Activated T-helper 2 cell treated with anti-CD3 and anti-CD28 coated beads, Interferon-gamma antibody, Interleukin-2, Interleukin-4, amounts not matched to agents 10 μg/mL and 5 μg/mL and 100 μg/mL, durations not matched to agents 14 hours and 24 hours and 36 hours (primary cell): ENCODE measurements at regions not wholly inside any gene's neighbourhood (a gene's known extent, or its start where the extent isn't known, plus 50 kb on each side); places are given as distances from the start of the nearest gene placed in this dataset.
A peak's percentile ranks its signal among the peaks of the same experiment; 100 is the strongest.
"Not testable (repeated sequence)": the region's sequence is repeated elsewhere in the genome, so short reads cannot be mapped to it uniquely, and the experiment has no call there.

Experiments used
- DNase-seq: peaks from one replicate; pipeline ENCODE4 v3.0.0; 2021; ENCODE audit warnings: low spot score
- H3K27ac Mint-ChIP-seq: one replicate; pipeline ENCODE4 v1.8.0; 2021; ENCODE audit warnings: mixed read lengths
- H3K27me3 Mint-ChIP-seq: one replicate; pipeline ENCODE4 v1.8.0; 2021; ENCODE audit warnings: low read depth, mixed read lengths
- H3K36me3 Mint-ChIP-seq: one replicate; pipeline ENCODE4 v1.8.0; 2021; ENCODE audit warnings: low read depth, mixed read lengths
- H3K4me1 Mint-ChIP-seq: one replicate; pipeline ENCODE4 v1.8.0; 2021; ENCODE audit warnings: low read depth, mixed read lengths
- H3K4me3 Mint-ChIP-seq: one replicate; pipeline ENCODE4 v1.8.0; 2021; ENCODE audit warnings: low read depth, mild to moderate bottlenecking, moderate library complexity, mixed read lengths
- H3K9me3 Mint-ChIP-seq: one replicate; pipeline ENCODE4 v1.8.0; 2021; ENCODE audit warnings: mixed read lengths
- intact Hi-C: fragments of 100-400 bp; cut with micrococcal nuclease; formaldehyde crosslinking; loops from one replicate; pipeline ENCODE4 v1.15.1; 2023

GRCh38 chr20:25932170-25932569 lies 235.5 kb upstream of the ZNF337 start:
- H3K4me3 Mint-ChIP-seq, H3K27me3 Mint-ChIP-seq, H3K4me1 Mint-ChIP-seq, DNase-seq, H3K36me3 Mint-ChIP-seq, intact Hi-C loops, H3K9me3 Mint-ChIP-seq, H3K27ac Mint-ChIP-seq: not testable (repeated sequence)

GRCh38 chr20:25902321-25902720 lies 205.7 kb upstream of the ZNF337 start:
- H3K4me1 Mint-ChIP-seq, H3K36me3 Mint-ChIP-seq, H3K9me3 Mint-ChIP-seq, H3K4me3 Mint-ChIP-seq, DNase-seq, intact Hi-C loops, H3K27me3 Mint-ChIP-seq, H3K27ac Mint-ChIP-seq: not testable (repeated sequence)

DNA sequence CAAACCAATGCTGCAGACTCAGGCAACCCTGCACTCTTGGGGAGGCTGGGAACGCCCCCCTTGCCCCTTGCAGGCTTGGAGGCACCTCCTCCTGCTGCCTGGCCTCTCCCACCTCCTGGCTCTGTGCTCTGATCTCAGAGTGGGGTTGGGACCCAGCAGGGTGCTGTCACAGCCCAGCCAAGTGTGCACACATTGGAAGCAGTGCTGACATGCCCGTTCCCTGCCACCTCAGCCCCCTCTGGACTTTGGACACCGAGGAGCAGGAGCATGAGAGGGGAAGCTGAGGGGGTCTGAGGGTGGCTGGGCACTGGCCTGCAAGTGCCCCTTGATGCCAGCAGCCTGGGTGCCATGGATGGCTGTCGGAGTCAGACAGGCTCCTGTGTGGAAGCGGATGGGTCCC lies 202.0 kb upstream of the ZNF337 start:
- H3K27me3 Mint-ChIP-seq, DNase-seq, intact Hi-C loops, H3K9me3 Mint-ChIP-seq, H3K4me1 Mint-ChIP-seq, H3K36me3 Mint-ChIP-seq, H3K4me3 Mint-ChIP-seq, H3K27ac Mint-ChIP-seq: not testable (repeated sequence)

GRCh38 chr20:25879096-25879495 lies 182.4 kb upstream of the ZNF337 start:
- not testable (repeated sequence) for H3K9me3 Mint-ChIP-seq

DNA sequence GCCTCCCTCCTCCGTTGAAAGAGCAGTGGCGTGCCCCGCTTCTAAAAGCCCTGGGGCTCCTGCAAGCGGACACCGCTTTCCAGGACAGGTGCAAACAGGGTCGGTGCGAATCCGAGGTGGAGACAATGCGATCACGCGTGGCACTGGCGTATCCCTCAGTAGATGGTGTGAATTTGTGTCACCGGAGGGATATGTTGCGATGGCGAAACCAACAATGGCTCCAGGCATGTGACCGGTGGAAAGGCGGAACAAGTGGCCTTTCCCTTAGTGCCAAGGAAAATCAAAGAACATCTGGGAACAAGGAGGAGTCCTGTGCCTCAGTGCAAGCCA lies 172.0 kb upstream of the ZNF337 start:
- peaks cover 16% of the 10 kb centered on the region for H3K4me1 Mint-ChIP-seq
- DNase-seq, H3K27ac Mint-ChIP-seq, H3K9me3 Mint-ChIP-seq, H3K36me3 Mint-ChIP-seq, intact Hi-C loops: not testable (repeated sequence)
- peak overlapping the region; percentile 42 for H3K4me3 Mint-ChIP-seq
- peaks cover 50% of the 10 kb centered on the region for H3K27me3 Mint-ChIP-seq

More at GRCh38 chr20:25879096-25879495, 182.4 kb upstream of the ZNF337 start:
- H3K27me3 Mint-ChIP-seq, intact Hi-C loops, H3K4me1 Mint-ChIP-seq, H3K4me3 Mint-ChIP-seq, DNase-seq, H3K27ac Mint-ChIP-seq, H3K36me3 Mint-ChIP-seq: not testable (repeated sequence)

DNA sequence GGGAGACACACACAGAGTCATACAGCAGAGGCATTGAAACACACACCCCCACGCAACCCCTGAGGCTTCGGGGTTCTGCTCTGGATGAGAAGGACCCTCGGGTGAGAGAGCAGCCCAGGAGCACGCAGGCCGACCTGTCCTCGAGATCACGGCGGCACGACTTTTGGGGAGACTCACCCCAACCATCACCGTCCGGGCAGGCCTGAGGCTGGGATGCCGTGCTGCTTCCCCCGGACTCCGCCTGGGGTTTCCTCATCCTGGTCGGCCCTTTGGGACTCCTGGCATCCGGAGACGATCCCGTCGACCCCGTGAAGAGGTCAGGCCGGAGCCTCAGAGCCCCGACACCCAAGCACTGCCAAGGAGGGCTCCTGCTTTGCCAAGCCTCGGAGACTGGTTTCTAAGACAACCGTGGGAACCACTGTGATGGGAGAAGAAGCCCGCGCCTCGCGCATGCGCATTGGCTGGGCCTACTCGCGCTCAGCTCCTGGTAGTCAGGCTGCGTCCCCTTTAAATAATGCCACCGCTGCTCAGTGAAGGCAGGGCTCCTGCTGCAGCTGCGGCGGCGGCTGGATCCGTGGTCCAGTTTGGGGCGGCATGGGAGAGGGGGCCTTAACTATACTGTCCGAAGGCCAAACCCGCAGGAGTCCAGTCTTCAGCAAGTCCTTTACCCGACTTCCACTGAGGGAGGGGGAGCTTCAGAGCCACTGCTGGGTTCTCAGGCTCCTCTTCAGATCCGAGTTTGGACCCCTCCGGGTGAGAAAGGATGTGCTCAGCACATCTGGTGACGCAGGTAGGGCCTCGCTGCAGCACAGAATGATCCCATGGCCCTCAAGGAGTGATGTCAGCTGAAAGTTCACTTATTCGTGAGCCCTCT lies 171.4 kb upstream of the ZNF337 start:
- intact Hi-C loops = no loop called here
- no peaks in the 10 kb centered on the region for H3K9me3 Mint-ChIP-seq
- no peak overlapping the region for H3K27ac Mint-ChIP-seq
- H3K36me3 Mint-ChIP-seq = no peaks in the 10 kb centered on the region
- H3K27me3 Mint-ChIP-seq = peaks cover 54% of the 10 kb centered on the region
- H3K4me1 Mint-ChIP-seq = peaks cover 19% of the 10 kb centered on the region
- H3K4me3 Mint-ChIP-seq = peak overlapping the region; percentile 55
- DNase-seq = peak; percentile 66

DNA sequence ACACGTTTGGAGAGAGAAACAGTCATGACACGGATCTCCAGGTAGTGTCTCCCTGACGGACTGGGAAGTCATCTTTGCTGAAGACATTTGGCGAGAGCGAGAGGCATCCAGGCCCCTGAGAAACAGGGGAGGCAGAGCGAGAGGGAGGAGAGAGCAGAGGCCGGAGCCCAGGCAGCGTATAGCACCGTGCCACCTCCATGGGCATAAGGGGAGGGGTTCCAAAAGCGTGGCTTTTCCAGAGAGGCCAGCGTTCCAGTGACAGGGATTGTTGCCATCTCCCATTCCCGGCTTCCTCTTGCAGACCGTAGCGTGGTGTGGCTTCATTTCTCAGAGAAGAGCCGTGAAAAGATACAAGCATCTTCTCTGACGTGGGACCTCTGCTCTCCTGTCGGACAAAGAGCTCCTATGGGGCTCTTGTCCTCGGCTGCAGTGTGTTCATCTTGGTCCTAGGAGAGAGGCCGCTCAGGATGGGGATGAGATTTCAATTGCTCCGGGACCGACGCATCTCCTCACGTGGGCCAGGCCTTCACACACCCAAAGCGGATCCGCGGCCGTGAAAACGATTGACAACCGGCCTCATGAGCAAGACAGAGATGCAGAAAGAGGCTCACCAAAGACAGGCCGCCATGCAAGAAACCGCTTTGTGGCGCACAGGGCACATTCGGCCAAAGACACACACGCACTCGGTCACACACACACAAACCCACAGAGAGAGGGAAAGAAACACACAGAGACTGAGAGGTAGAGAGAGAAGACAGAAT lies 170.5 kb upstream of the ZNF337 start:
- DNase-seq, intact Hi-C loops, H3K27ac Mint-ChIP-seq, H3K9me3 Mint-ChIP-seq, H3K36me3 Mint-ChIP-seq: not testable (repeated sequence)
- Mint-ChIP-seq H3K27me3 (peaks cover 61% of the 10 kb centered on the region), H3K4me3 (peak overlapping the region; percentile 55), H3K4me1 (peaks cover 25% of the 10 kb centered on the region)

- Mint-ChIP-seq H3K9me3 (no peaks in the 10 kb centered on the region), H3K4me1 (peaks cover 31% of the 10 kb centered on the region), H3K36me3 (no peaks in the 10 kb centered on the region), H3K27ac (no peak overlapping the region), H3K27me3 (peaks cover 69% of the 10 kb centered on the region), H3K4me3 (peak overlapping the region; percentile 51)
- DNase-seq = peak; percentile 74
- intact Hi-C loops = no loop called here
These were observed 169.3 kb upstream of the ZNF337 start for GRCh38 chr20:25865715-25866656.

- Mint-ChIP-seq H3K4me3 (peak overlapping the region; percentile 51), H3K4me1 (peaks cover 33% of the 10 kb centered on the region), H3K27me3 (peaks cover 75% of the 10 kb centered on the region)
- intact Hi-C loops, DNase-seq, H3K27ac Mint-ChIP-seq, H3K9me3 Mint-ChIP-seq, H3K36me3 Mint-ChIP-seq: not testable (repeated sequence)
These were observed 168.5 kb upstream of the ZNF337 start for GRCh38 chr20:25864963-25865714.

DNA sequence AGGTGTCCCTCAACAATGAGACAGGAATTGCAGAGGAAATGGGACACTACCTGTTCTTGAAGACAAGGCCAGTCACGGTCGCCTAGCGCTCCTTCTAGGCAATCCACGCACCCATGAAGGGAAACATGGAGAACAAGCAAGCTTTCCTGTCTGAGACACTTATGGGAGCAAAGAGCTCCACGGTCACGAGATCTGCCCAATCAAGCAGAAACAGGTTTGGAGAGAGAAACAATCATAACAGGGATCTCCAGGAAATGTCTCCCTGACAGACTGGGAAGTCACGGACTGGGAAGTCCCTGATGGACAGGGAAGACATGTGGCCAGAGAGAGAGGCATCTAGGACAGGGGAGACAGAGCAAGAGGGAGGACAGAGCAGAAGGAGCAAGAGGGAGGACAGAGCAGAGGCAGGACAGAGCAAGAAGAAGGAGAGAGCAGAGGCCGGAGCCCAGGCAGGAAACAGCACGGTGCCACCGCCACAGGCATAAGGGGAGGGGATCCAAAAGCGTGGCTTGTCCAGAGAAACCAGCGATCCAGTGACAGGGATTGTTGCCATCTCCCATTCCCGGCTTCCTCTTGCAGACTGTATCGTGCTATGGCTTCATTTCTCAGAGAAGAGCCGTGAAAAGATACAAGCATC lies 167.8 kb upstream of the ZNF337 start:
- H3K27me3 Mint-ChIP-seq = peaks cover 78% of the 10 kb centered on the region
- peaks cover 33% of the 10 kb centered on the region for H3K4me1 Mint-ChIP-seq

GRCh38 chr20:25863536-25864325 lies 167.1 kb upstream of the ZNF337 start:
- H3K4me3 Mint-ChIP-seq = peak overlapping the region; percentile 24
- no peaks in the 10 kb centered on the region for H3K9me3 Mint-ChIP-seq
- H3K27ac Mint-ChIP-seq = no peak overlapping the region
- H3K36me3 Mint-ChIP-seq = no peaks in the 10 kb centered on the region
- peaks cover 35% of the 10 kb centered on the region for H3K4me1 Mint-ChIP-seq
- DNase-seq = no peak
- intact Hi-C loops = no loop called here
- peaks cover 79% of the 10 kb centered on the region for H3K27me3 Mint-ChIP-seq

More for the DNA sequence above, 167.8 kb upstream of the ZNF337 start:
- no peaks in the 10 kb centered on the region for H3K9me3 Mint-ChIP-seq
- H3K4me3 Mint-ChIP-seq = no peak overlapping the region
- intact Hi-C loops = no loop called here
- H3K27ac Mint-ChIP-seq = no peak overlapping the region
- no peak for DNase-seq
- H3K36me3 Mint-ChIP-seq = no peaks in the 10 kb centered on the region
